ENCODE measurements at regions not wholly inside any gene's neighbourhood (a gene's known extent, or its start where the extent isn't known, plus 50 kb on each side); places are given as distances from the start of the nearest gene placed in this dataset.

- no peak for TF ChIP-seq GATA3 (IDR thresholded peaks at IDR 0.05; ENCODE audit: low read depth, low read length)
- no peak for TF ChIP-seq GATA2 (IDR thresholded peaks at IDR 0.05; ENCODE audit: low read depth, low read length)
These were observed 78.0 kb upstream of the DRD2 start for GRCh38 chr11:113553235-113553634.

Data from SH-SY5Y (cell line).